Body of pancreas (tissue), 4 donors: ENCODE measurements at regions not wholly inside any gene's neighbourhood (a gene's known extent, or its start where the extent isn't known, plus 50 kb on each side); places are given as distances from the start of the nearest gene placed in this dataset.

Source experiments
- POLR2A ChIP-seq, 3 donors: fragments of 450-650 bp; IDR thresholded peaks; one replicate each; pipeline ENCODE4 v1.6.1; 2016; ENCODE audit warnings: antibody characterized with exemption in 3 of 3, mild to moderate bottlenecking in 2 of 3
- TF ChIP-seq, protein P1 (sequence below), 7 experiments: fragments of 450-650 bp in 4 of 7; fragments of 200-600 bp in 3 of 7; sonication (generic) in 3 of 7; IDR thresholded peaks; one replicate each; pipeline ENCODE4 v1.5.1; 2016 to 2019; ENCODE audit warnings: antibody characterized with exemption in 7 of 7

DNA sequence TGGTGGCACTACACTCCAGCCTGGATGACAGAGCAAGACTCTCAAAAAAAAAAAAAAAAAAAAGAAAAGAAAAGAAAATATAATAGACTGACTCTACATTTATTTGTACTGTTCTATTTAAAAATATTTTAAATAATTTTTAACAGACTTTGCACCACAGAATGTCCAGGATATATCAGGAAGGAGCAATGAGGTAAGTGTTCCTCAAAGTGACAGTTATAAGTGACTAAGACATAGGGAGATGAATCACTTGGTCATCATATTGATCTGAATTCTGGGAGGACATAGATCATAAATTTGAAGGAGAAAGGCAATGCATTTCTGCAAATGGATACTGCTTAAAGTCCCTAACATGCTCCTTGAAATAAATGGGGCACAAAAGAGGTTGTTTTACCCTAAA lies 221.5 kb downstream of the KCNC2 start:
- TF ChIP-seq, protein P1, sequence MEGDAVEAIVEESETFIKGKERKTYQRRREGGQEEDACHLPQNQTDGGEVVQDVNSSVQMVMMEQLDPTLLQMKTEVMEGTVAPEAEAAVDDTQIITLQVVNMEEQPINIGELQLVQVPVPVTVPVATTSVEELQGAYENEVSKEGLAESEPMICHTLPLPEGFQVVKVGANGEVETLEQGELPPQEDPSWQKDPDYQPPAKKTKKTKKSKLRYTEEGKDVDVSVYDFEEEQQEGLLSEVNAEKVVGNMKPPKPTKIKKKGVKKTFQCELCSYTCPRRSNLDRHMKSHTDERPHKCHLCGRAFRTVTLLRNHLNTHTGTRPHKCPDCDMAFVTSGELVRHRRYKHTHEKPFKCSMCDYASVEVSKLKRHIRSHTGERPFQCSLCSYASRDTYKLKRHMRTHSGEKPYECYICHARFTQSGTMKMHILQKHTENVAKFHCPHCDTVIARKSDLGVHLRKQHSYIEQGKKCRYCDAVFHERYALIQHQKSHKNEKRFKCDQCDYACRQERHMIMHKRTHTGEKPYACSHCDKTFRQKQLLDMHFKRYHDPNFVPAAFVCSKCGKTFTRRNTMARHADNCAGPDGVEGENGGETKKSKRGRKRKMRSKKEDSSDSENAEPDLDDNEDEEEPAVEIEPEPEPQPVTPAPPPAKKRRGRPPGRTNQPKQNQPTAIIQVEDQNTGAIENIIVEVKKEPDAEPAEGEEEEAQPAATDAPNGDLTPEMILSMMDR (IDR thresholded peaks at IDR 0.05) = no peak
- no peak for TF ChIP-seq POLR2A (IDR thresholded peaks at IDR 0.05)
